ENCODE measurements at regions not wholly inside any gene's neighbourhood (a gene's known extent, or its start where the extent isn't known, plus 50 kb on each side); places are given as distances from the start of the nearest gene placed in this dataset.

DNA sequence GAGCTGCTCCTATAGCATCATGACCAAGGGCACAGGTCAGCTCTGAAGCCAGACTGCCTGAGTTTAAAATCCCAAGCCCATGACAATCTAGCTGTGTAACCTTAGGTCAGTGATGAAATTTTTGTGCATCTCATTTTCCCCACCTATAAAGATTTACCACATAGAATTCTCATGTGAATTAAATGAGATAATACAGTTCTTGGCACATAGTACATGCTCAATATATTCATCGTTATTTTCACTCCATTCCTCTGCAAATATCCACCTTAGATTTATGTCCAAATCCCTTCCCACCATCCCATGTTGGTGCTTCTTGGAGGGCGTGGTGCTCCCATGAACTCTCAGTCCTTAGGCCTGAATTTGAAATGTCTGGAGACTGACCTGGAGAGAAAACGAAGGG is 300.1 kb downstream of the TLE3 start:
- H3K79me2 ChIP-seq (ENCODE audit: control insufficient read depth, low read length): no peaks in the 10 kb centered on the region
- H3K27ac ChIP-seq (ENCODE audit: low read depth, low read length): no peak overlapping the region
- no peaks in the 10 kb centered on the region for H3K36me3 ChIP-seq (ENCODE audit: control insufficient read depth, low read length)
- H4K20me1 ChIP-seq (ENCODE audit: control insufficient read depth, insufficient read depth, low read depth, low read length): no peaks in the 10 kb centered on the region
- no peak overlapping the region for H3K4me2 ChIP-seq (ENCODE audit: low read length)
- TF ChIP-seq, protein P1, sequence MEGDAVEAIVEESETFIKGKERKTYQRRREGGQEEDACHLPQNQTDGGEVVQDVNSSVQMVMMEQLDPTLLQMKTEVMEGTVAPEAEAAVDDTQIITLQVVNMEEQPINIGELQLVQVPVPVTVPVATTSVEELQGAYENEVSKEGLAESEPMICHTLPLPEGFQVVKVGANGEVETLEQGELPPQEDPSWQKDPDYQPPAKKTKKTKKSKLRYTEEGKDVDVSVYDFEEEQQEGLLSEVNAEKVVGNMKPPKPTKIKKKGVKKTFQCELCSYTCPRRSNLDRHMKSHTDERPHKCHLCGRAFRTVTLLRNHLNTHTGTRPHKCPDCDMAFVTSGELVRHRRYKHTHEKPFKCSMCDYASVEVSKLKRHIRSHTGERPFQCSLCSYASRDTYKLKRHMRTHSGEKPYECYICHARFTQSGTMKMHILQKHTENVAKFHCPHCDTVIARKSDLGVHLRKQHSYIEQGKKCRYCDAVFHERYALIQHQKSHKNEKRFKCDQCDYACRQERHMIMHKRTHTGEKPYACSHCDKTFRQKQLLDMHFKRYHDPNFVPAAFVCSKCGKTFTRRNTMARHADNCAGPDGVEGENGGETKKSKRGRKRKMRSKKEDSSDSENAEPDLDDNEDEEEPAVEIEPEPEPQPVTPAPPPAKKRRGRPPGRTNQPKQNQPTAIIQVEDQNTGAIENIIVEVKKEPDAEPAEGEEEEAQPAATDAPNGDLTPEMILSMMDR (IDR thresholded peaks at IDR 0.05; ENCODE audit: low read depth, low read length, poor library complexity, severe bottlenecking): no peak
- no peak for TF ChIP-seq EZH2phosphoT487 (IDR thresholded peaks at IDR 0.05; ENCODE audit: borderline replicate concordance, low read length)
- no peaks in the 10 kb centered on the region for H3K9me3 ChIP-seq (ENCODE audit: control insufficient read depth, insufficient read depth, low read length)
- no peaks in the 10 kb centered on the region for H3K4me1 ChIP-seq (ENCODE audit: control insufficient read depth, low read length)
- peaks cover 4% of the 10 kb centered on the region for H3K27me3 ChIP-seq (ENCODE audit: control insufficient read depth, low read length)
- H3K9me2 ChIP-seq (replicated peaks; ENCODE audit: control insufficient read depth, low read length): no peaks in the 10 kb centered on the region
- no peaks in the 10 kb centered on the region for H3F3A ChIP-seq (ENCODE audit: control insufficient read depth, insufficient read depth)
- H3K4me3 ChIP-seq (ENCODE audit: low read length): no peak overlapping the region

DNA sequence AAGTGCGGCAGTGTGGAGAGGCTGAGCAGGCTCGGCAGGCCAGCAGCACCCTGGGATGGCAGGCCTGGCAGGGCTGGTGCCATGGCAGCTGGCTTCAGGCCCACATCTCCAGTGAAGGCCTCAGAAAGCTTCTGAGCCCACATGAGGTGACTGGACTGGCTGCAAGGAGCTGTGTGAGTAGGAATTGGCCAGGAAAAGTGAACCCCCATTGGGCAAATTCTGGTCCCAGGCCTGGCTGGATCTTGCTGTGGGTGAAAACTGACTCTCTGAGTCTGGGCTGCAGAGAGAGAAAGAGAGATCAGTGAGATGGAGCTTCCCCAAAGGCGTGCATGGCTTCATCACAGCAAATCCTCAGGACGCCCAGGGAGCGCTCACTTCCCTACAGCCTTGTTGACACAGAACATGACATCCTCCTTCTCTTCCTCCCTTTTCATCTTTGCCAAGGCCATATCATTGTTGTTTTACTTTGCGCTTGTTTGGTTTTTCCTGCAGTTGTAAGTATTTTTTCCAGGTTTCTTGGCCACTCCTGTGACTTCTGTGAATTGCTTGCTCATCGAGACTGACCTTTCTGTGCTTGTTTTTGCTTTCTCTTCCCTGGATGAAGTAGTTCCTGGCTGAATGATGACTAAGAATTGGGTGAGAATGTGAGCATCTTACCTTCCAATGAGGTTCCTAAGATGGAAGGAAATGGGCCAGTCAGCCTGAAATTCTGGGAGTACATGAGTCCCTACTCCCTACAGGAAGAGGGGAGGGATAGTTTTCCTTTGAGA is 299.1 kb downstream of the TLE3 start:
- H3K27ac ChIP-seq (ENCODE audit: low read depth, low read length): no peak overlapping the region
- TF ChIP-seq, protein P1 (IDR thresholded peaks at IDR 0.05; ENCODE audit: low read depth, low read length, poor library complexity, severe bottlenecking): no peak
- TF ChIP-seq EZH2phosphoT487 (IDR thresholded peaks at IDR 0.05; ENCODE audit: borderline replicate concordance, low read length): no peak

DNA sequence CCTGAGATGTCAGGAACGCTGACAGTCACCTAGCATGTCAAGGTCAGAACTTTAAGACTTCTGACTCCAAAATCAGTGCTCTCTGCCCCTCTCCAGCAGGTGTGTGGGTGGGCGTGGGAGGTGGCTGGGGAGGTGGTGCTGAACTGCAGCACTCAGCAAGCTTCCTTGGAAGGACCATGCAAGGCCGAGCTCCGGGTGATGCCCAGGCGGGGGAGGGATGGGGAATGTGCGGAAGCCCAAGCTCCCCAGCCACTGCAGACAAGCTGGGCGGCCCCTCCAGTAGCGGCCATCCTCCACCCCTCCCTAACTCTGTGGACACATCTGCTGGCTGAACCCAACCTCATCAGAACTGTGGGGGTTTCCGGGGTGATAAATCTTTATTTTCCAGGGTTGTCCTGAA is 296.6 kb downstream of the TLE3 start:
- H3K9me3 ChIP-seq (ENCODE audit: control insufficient read depth, insufficient read depth, low read length): no peaks in the 10 kb centered on the region
- no peaks in the 10 kb centered on the region for H3K79me2 ChIP-seq (ENCODE audit: control insufficient read depth, low read length)
- peaks cover 4% of the 10 kb centered on the region for H3K27me3 ChIP-seq (ENCODE audit: control insufficient read depth, low read length)
- no peaks in the 10 kb centered on the region for H3K9me2 ChIP-seq (replicated peaks; ENCODE audit: control insufficient read depth, low read length)
- H3K4me2 ChIP-seq (ENCODE audit: low read length): no peak overlapping the region
- TF ChIP-seq, protein P1 (IDR thresholded peaks at IDR 0.05; ENCODE audit: low read depth, low read length, poor library complexity, severe bottlenecking): no peak
- TF ChIP-seq EZH2phosphoT487 (IDR thresholded peaks at IDR 0.05; ENCODE audit: borderline replicate concordance, low read length): no peak
- no peak overlapping the region for H3K27ac ChIP-seq (ENCODE audit: low read depth, low read length)
- no peaks in the 10 kb centered on the region for H4K20me1 ChIP-seq (ENCODE audit: control insufficient read depth, insufficient read depth, low read depth, low read length)
- no peak overlapping the region for H3K4me3 ChIP-seq (ENCODE audit: low read length)
- no peaks in the 10 kb centered on the region for H3F3A ChIP-seq (ENCODE audit: control insufficient read depth, insufficient read depth)
- no peaks in the 10 kb centered on the region for H3K36me3 ChIP-seq (ENCODE audit: control insufficient read depth, low read length)
- H3K4me1 ChIP-seq (ENCODE audit: control insufficient read depth, low read length): peaks cover 3% of the 10 kb centered on the region

More for the DNA sequence above, 299.1 kb downstream of the TLE3 start:
- no peak overlapping the region for H3K4me3 ChIP-seq (ENCODE audit: low read length)
- peaks cover 4% of the 10 kb centered on the region for H3K27me3 ChIP-seq (ENCODE audit: control insufficient read depth, low read length)
- no peak overlapping the region for H3K4me2 ChIP-seq (ENCODE audit: low read length)
- no peaks in the 10 kb centered on the region for H3K4me1 ChIP-seq (ENCODE audit: control insufficient read depth, low read length)
- no peaks in the 10 kb centered on the region for H3K36me3 ChIP-seq (ENCODE audit: control insufficient read depth, low read length)
- no peaks in the 10 kb centered on the region for H3F3A ChIP-seq (ENCODE audit: control insufficient read depth, insufficient read depth)
- no peaks in the 10 kb centered on the region for H3K9me3 ChIP-seq (ENCODE audit: control insufficient read depth, insufficient read depth, low read length)
- no peaks in the 10 kb centered on the region for H3K9me2 ChIP-seq (replicated peaks; ENCODE audit: control insufficient read depth, low read length)
- no peaks in the 10 kb centered on the region for H4K20me1 ChIP-seq (ENCODE audit: control insufficient read depth, insufficient read depth, low read depth, low read length)
- H3K79me2 ChIP-seq (ENCODE audit: control insufficient read depth, low read length): no peaks in the 10 kb centered on the region

Measured in DOHH2 (cell line).